Ascending aorta (tissue), 2 donors: ENCODE measurements at regions not wholly inside any gene's neighbourhood (a gene's known extent, or its start where the extent isn't known, plus 50 kb on each side); places are given as distances from the start of the nearest gene placed in this dataset.

Experiments
- DNase-seq, 2 donors: peaks; one replicate each; pipeline ENCODE4 v3.0.0-alpha.2; 2019; ENCODE audit warnings: low spot score in 2 of 2
- H3K27ac ChIP-seq, 2 donors: fragments of 200-600 bp; sonication (generic); one replicate each; pipeline ENCODE4 v1.5.1; 2016 to 2017; ENCODE audit warnings: mild to moderate bottlenecking in 1 of 2
- H3K27me3 ChIP-seq: fragments of 200-600 bp; sonication (generic); one replicate; pipeline ENCODE4 v1.5.1; 2017
- H3K36me3 ChIP-seq, 2 donors: fragments of 200-600 bp; sonication (generic); one replicate each; pipeline ENCODE4 v1.5.1; 2016
- H3K4me1 ChIP-seq, 2 donors: fragments of 200-600 bp; sonication (generic); one replicate each; pipeline ENCODE4 v1.5.1; 2016 to 2017; ENCODE audit warnings: mild to moderate bottlenecking in 1 of 2
- H3K4me3 ChIP-seq, 2 donors: fragments of 200-600 bp; sonication (generic); one replicate each; pipeline ENCODE4 v1.5.1; 2016 to 2017; ENCODE audit warnings: mild to moderate bottlenecking in 1 of 2
- H3K9me3 ChIP-seq, 2 donors: fragments of 200-600 bp; sonication (generic); one replicate each; pipeline ENCODE4 v1.5.1; 2016
- intact Hi-C: fragments of 100-400 bp; cut with DNase I; formaldehyde crosslinking; loops from one replicate; pipeline ENCODE4 v1.15.1; 2023
- TF ChIP-seq, protein P1 (sequence below), 3 experiments: fragments of 200-600 bp in 2 of 3; fragments of 450-650 bp in 1 of 3; sonication (generic) in 2 of 3; IDR thresholded peaks; one replicate each; pipeline ENCODE4 v1.5.1; 2016 to 2019; ENCODE audit warnings: antibody characterized with exemption in 3 of 3, mild to moderate bottlenecking in 1 of 3, moderate library complexity in 1 of 3

DNA sequence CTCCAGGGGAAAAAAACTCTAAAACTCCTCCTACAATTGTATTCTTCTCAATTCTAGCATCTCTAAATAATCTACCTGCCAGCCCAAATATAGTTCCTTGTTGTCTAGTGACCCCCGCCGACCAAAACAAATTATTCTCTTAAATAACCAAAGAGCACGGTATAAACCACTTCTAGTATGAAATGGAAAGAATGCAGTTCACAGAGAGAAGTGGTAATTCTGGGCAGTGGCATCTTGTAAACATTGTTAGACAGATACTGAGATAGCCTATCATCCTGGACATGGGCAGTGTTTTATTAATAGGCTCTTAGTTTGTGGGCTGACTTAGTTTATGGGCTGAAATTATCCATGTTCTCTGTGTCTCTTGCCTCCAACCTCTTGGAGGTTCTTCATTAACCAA, 1412.6 kb upstream of the CDH9 start:
- intact Hi-C loops = no loop called here
- no peaks in the 10 kb centered on the region for H3K27me3 ChIP-seq
- no peak for DNase-seq
- peaks cover 0 to 7% of the 10 kb centered on the region in 2 donors for H3K9me3 ChIP-seq
- no peaks in the 10 kb centered on the region for H3K36me3 ChIP-seq
- no peak overlapping the region for H3K27ac ChIP-seq
- H3K4me3 ChIP-seq = no peak overlapping the region
- TF ChIP-seq, protein P1, sequence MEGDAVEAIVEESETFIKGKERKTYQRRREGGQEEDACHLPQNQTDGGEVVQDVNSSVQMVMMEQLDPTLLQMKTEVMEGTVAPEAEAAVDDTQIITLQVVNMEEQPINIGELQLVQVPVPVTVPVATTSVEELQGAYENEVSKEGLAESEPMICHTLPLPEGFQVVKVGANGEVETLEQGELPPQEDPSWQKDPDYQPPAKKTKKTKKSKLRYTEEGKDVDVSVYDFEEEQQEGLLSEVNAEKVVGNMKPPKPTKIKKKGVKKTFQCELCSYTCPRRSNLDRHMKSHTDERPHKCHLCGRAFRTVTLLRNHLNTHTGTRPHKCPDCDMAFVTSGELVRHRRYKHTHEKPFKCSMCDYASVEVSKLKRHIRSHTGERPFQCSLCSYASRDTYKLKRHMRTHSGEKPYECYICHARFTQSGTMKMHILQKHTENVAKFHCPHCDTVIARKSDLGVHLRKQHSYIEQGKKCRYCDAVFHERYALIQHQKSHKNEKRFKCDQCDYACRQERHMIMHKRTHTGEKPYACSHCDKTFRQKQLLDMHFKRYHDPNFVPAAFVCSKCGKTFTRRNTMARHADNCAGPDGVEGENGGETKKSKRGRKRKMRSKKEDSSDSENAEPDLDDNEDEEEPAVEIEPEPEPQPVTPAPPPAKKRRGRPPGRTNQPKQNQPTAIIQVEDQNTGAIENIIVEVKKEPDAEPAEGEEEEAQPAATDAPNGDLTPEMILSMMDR (IDR thresholded peaks at IDR 0.05) = no peak
- H3K4me1 ChIP-seq = no peaks in the 10 kb centered on the region

DNA sequence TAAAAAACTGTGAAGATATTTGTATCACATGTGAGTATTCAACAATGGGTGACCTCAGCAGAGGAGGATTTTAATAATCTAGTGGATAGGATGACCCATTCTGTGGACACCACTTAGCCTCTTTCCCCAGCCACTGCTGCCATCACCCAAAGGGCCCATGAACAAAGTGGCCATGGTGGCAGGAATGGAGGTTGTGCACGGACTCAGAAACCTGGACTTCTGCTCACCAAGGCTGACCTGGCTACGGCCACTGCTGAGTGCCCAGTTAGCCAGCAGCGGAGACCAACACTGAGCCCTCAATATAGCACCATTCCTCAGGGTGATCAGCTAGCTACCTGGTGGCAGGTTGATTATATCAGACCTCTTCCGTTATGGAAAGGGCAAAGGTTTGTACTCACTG, 1410.4 kb upstream of the CDH9 start:
- H3K9me3 ChIP-seq = peaks cover 0 to 17% of the 10 kb centered on the region in 2 donors
- no peaks in the 10 kb centered on the region for H3K27me3 ChIP-seq
- TF ChIP-seq, protein P1 (IDR thresholded peaks at IDR 0.05) = no peak
- intact Hi-C loops = no loop called here
- no peaks in the 10 kb centered on the region for H3K36me3 ChIP-seq
- H3K4me1 ChIP-seq = no peaks in the 10 kb centered on the region
- no peak overlapping the region for H3K27ac ChIP-seq
- no peak for DNase-seq
- no peak overlapping the region for H3K4me3 ChIP-seq

DNA sequence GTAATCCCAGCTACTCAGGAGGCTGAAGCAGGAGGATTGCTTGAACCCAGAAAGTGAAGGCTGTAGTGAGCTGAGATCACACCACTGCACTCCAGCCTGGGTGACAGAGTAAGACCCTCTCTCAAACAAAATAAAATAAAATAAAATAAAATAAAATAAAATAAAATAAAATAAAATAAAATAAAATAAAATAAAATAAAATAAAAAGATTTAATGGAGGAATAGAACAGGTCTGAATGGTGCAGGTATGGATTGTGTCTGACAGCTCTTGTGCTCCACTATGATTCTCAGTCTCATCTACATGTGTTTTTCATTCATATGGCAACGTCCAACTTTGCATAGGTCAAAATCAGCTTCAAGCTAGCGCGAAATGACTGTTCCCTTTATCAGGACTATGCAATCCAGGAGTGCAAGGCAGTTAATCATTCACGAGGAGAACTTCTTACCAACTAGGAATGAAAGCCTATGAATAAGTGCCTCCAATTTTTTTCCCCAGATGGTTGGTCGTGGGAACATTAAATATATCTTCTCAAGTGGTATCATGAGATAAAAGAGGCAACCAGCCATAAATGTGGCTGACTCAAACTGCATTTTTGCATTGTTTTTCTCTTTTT, 1392.3 kb upstream of the CDH9 start:
- no peaks in the 10 kb centered on the region for H3K27me3 ChIP-seq
- intact Hi-C loops = no loop called here
- TF ChIP-seq, protein P1 (IDR thresholded peaks at IDR 0.05) = no peak

DNA sequence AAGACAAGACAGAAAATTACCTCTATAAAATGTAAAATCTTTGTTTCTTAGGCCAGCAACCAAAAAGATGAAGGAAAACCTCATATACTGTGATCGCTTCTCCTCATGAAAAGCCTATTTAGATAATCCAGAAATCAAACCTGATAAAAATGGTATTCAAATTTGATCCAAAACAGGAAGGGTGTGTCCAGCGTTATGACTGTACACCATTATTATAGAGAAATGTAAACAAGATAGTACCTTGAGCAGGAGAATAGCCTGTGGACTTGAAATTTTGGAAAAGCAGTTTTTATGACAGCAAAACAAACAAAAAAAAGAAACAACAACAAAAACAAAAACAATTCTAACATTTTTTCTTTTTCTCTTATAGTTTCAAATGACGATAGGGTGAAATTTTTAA, 1382.8 kb upstream of the CDH9 start:
- Histone ChIP-seq H3K4me1 (no peaks in the 10 kb centered on the region), H3K4me3 (no peak overlapping the region), H3K36me3 (no peaks in the 10 kb centered on the region), H3K27me3 (no peaks in the 10 kb centered on the region), H3K27ac (no peak overlapping the region), H3K9me3 (no peaks in the 10 kb centered on the region)
- DNase-seq = no peak
- TF ChIP-seq, protein P1 (IDR thresholded peaks at IDR 0.05) = no peak
- intact Hi-C loops = no loop called here

More for the DNA sequence above, 1392.3 kb upstream of the CDH9 start:
- Histone ChIP-seq H3K27ac (no peak overlapping the region), H3K4me3 (no peak overlapping the region), H3K36me3 (no peaks in the 10 kb centered on the region), H3K9me3 (no peaks in the 10 kb centered on the region), H3K4me1 (no peaks in the 10 kb centered on the region)
- no peak for DNase-seq

DNA sequence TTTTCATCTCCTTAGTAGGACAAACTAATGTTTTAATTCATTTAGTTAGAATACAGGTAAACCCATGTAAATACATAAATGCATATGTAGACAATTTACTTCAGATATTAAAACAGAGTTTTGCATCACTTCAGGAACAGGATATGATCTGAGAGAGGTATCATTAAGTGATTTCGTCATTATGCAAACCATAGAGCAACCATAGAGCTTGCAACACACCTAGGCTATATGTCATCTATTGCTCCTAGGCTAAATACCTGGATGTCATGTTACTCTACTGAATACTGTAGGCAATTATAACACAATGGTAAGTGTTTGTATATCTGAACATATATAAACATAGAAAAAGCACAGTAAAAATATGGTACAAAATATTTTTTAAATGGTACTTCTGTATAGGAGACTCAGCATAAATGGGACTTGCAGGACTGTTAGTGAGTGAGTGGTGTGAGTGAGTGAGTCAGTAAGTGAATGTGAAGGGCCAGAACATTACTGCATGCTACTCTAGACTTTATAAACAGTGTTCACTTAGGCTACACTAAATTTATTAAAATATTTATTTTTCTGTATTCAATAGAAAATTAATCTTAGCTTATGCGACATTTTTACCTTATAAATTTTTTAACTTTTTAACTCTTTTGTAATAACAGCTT, 1377.5 kb upstream of the CDH9 start:
- TF ChIP-seq, protein P1 (IDR thresholded peaks at IDR 0.05) = no peak
- intact Hi-C loops = no loop called here
- Histone ChIP-seq H3K4me3 (no peak overlapping the region), H3K36me3 (no peaks in the 10 kb centered on the region), H3K27me3 (no peaks in the 10 kb centered on the region), H3K4me1 (no peaks in the 10 kb centered on the region), H3K27ac (no peak overlapping the region), H3K9me3 (no peaks in the 10 kb centered on the region)
- DNase-seq = no peak
